ENCODE measurements at regions not wholly inside any gene's neighbourhood (a gene's known extent, or its start where the extent isn't known, plus 50 kb on each side); places are given as distances from the start of the nearest gene placed in this dataset.

DNA sequence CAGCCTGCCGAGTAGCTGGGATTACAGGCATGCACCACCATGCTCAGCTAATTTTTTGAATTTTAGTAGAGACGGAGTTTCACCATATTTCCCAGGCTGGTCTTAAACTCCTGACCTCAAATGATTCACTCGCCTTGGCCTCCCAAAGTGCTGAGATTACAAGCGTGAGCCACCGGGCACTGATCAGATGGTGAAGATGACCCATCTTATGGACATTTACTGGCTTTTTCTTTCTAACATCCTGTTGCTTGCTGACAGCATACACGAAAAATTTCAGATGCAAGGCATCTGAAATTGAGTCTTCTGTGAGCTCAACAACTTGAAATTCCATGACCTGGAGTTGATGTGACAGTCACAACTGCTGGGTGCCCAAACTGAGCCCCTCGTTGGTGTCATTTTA is 859.5 kb upstream of the CNTNAP5 start:
- DNase-seq = no peak

DNA sequence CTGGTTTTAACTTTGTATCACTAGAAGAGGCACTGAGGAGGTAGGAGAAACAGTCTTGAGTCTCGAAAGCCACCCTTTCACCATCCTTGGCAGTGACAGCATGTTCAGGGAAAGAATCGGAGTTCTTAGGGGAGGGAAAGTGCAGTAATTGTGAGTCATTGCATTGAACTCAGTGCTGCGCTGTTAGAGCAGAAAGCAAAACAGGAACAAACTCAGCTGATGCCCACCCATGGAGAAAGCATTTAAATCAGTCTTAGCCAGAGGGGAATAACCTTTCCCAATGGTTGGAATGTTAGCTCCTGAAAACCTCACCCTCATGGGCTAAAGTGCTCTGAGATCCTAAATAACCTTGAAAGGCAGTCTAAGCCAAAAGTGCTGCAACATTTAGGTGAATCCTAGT is 845.6 kb upstream of the CNTNAP5 start:
- no peak for DNase-seq

DNA sequence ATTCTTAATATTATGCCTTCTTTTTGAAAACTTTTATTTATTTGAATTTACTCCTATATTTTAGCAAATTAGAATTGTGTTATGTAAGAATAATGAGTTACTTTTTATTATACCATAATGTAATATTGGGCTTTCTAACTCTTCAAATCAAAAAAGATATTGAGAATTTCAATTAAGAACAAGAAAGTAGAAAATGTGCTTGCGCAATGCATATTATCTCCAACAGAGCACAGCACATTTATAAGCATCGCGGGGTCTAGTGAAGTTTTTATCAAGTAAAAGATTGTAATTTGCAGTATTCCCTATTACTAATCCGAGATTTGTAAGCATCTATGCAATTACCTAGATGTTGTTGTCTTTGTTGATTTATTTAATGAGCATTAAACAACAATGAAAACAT is 829.1 kb upstream of the CNTNAP5 start:
- DNase-seq = no peak

DNA sequence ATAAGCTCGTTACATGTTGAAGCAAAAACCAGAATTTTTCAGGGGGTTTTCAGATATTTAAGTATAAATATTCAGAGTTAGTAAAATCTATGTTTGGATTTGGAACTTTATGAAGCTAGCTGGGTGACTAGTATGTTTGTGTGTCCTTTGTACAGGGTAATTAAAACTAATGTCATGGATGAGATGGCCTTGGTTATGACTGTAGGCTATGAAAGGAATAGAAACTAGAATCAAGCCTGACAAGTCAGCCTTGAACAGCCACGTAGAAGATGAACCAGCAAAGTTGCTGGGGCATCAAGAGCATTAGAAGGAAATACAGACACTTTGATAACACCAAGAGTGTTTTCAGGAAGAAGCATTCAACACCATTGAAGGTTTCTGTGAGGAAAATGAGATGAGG is 825.1 kb upstream of the CNTNAP5 start:
- no peak for DNase-seq

DNA sequence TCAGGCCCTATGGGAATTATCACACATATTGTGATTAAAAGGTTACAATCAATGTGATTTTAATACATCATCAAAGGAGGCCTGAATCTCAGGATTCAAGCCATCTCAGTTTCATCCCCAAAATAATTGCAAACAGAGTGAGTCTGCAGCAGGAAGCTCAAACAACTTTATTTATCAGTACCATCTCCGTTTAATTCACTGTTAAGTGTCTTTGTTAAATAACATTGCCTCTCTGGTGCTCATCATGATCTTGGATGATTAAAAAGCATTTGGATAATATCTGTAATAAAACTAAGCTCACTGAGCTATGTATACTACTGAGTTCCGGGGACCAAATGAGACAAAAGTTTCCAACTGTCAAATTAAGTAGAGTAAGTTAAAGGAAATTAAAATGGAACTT is 817.8 kb upstream of the CNTNAP5 start:
- no peak for DNase-seq

DNA sequence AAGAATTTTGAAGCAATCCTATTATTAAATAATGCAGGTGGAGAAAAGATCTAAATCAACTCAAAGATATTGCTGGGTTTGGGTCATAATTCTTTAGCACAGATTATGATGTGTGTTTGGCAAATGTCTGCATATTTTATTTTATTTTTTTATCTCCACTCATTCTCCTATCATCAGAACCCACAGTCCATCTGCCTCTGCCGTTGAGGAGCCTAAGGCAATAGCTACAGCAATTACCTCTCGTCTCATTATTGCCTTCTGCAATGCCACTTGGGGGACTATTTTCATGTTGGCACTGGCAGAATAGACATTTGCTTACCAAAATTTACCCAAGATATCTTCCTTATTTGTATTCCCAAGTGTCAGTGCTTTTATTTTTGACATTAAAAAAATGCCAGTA is 815.9 kb upstream of the CNTNAP5 start:
- DNase-seq = no peak

DNA sequence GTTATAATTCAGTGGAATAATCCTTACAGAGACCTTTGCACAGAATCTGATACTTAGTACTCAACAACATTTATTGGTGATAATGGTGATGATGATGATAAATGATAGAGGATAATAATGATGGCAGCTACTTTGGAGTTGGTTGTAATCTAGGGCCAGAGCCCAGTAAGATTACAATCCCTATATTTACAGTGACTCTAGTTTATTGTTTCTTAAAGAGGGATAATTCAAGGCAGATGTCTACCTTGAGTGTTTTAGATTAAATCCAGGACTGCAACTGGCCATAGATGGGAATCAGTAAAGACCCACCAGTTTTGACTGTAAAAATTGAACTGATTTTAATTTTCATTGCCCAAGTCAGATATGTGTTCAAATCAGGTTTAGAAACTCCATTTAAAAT is 813.9 kb upstream of the CNTNAP5 start:
- DNase-seq = no peak

DNA sequence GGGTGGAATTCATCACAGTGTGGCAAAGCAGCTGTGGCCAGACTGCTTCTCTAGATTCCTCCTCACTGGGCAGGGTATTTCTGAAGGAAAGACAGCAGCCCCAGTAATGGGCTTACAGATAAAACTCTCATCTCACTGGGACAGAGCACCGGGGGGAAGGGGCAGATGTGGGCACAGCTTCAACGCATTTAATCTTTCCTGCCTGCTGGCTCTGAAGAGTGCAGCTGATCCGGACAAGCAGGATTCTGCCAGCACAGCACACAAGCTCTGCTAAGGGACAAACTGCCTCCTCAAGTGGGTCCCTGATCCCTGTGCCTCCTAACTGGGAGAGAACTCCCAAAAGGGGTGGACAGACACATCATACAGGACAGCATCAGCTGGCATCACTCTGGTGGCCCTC is 779.9 kb upstream of the CNTNAP5 start:
- no peak for DNase-seq

DNA sequence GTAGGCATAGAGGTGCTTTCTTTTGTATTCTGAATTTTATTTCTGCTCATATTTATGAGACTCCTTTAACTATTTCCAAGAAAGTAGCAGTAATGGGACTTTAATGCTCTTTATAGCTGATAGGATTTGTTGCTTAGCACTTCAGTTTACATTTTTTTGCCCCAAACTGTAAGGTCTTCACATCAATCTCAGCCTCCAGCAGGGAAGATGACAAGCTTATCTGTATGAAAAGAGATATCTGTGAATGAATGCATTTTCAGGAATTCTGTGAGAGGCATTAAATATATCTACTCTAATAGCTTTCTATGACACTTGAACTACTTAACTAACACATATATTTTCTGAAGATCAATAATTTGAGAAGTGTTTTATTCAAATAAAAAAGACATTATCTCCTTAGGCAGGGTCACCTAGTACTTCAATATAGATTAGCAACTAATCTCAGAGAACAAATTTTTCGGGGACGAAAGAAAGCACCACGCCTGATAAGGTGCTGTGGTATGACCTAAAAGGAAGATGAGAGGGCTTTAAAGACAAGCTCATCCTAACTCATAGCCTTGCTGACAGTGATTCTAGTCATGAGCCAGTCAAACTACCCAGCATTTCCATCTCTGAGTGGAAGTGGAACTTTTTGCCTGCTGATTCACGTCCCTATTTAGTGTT is 766.1 kb upstream of the CNTNAP5 start:
- DNase-seq = no peak

DNA sequence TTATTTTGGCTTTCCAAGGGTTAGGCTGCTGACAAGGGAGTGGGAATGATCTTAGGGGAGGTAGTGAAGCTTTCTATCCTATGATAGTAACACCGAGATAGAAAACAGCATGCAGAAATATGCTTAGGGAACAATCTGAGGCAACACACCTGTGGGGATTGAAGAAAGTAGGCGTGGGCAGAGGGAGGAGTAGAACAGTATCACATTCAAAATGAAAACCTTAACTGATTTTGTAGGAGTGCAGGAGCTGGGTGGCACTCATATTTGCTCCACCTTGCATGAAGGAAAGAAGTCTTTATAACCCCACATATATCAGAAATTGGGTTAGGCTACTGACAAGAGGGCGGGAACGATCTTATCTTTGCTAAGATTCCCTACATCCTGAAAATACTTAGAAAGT is 762.2 kb upstream of the CNTNAP5 start:
- no peak for DNase-seq

DNA sequence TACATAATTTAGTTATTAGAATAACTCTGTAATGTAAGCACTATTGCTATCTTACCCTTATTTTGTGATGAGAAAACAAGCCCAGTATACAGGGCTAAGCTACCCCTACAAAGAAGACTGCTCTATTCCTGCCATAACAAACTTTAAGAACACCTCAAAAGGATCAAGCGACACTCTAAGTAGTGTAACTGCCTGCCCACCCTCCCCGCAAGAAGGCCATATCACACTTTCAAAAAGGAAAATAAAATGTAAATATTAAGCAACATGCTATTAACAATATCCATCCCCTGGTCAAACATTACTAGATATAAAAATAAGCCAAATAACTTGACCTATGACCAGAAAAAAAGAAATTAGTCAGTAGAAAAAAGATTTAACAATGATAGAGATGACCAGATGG is 741.7 kb upstream of the CNTNAP5 start:
- no peak for DNase-seq

DNA sequence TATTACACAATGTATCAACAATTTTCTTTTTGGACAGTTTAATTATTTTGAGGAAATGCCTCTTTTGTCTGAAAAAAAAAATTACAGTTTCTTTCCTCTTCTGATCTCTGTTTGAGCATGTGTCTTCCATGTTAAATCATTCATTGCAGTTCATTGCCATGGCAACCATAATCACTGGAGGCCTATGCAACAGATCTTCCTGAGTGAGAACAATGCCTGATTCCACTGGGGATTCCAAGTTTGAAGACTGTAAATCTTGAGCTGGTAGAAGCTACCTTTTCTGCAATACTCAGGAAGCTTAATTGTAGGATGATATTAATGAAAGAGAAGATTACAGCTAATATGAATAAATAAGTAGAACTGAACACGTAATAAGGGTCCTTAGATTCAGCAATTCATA is 721.4 kb upstream of the CNTNAP5 start:
- no peak for DNase-seq

All from T-helper 2 cell (primary cell).